ENCODE measurements at regions not wholly inside any gene's neighbourhood (a gene's known extent, or its start where the extent isn't known, plus 50 kb on each side); places are given as distances from the start of the nearest gene placed in this dataset.

DNA sequence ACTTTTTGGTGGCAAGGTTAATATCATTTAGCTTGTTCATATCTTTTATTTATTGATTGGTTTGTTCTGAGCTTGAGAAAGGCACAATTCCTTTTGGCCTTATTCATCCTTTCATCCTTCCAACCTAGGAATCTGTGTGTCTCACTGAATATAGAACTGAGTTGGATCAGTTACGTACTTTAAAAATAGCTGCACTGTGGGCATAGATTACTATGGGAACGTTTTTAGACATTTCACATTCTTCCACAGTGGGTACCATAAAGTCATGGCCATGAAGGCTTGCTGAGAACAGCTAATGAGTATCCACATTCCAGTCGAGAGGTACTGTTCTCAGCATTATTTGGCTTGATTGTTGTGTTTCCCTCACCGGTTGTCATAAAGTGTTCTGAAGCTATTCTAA is 217.0 kb upstream of the DKK2 start:
- no peak overlapping the region for H3K4me3 Mint-ChIP-seq
- H3K27me3 ChIP-seq (ENCODE audit: control insufficient read depth in 2 of 2, insufficient read depth in 2 of 2, low read length in 2 of 2), result no peaks in the 10 kb centered on the region
- intact Hi-C loops (cut with micrococcal nuclease), result no loop called here
- no peak overlapping the region for H3K27ac Mint-ChIP-seq
- no peaks in the 10 kb centered on the region for H3K9me3 ChIP-seq (ENCODE audit: control insufficient read depth in 2 of 3, low read length in 3 of 3)
- H3K27ac ChIP-seq (ENCODE audit: low read depth, low read length), result no peak overlapping the region
- no peaks in the 10 kb centered on the region for H3K36me3 ChIP-seq (ENCODE audit: control insufficient read depth in 2 of 3, insufficient read depth in 3 of 3, low read length in 3 of 3)
- no peaks in the 10 kb centered on the region for H3K4me1 Mint-ChIP-seq
- peaks cover 0 to 2% (median 0%) of the 10 kb centered on the region in 11 donors for H3K9me3 Mint-ChIP-seq
- no peak for ATAC-seq
- DNase-seq, result no peak
- no peaks in the 10 kb centered on the region for H3K4me1 ChIP-seq (ENCODE audit: control insufficient read depth in 2 of 2, insufficient read depth in 2 of 2, low read length in 2 of 2)
- H3K4me3 ChIP-seq (ENCODE audit: low read length), result no peak overlapping the region
- ChIA-PET POLR2A (no interaction called here), CTCF (no interaction called here)
- peaks cover 0 to 11% (median 4%) of the 10 kb centered on the region in 5 donors for H3K27me3 Mint-ChIP-seq
- no peaks in the 10 kb centered on the region for H3K36me3 Mint-ChIP-seq

DNA sequence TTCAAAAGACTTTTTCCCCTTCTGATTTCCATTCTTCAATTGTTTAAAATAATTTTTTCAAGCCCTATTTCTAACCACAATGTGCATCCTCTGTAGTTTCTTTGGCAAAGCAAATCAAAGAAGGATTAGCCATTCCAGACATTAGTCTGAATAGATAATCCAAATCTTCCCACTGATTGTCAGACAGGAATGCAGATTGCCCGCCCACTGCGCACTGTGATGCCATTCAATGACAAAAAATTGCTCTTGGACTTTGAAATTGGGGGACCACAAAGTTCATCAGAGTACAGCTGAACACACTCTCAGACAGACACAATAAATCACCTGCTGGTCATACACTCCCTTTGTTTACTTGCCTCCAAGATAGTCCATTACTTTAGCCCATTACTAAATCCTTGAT is 216.5 kb upstream of the DKK2 start:
- Histone ChIP-seq H3K36me3 (ENCODE audit: control insufficient read depth in 2 of 3, insufficient read depth in 3 of 3, low read length in 3 of 3) (no peaks in the 10 kb centered on the region), H3K4me1 (ENCODE audit: control insufficient read depth in 2 of 2, insufficient read depth in 2 of 2, low read length in 2 of 2) (no peaks in the 10 kb centered on the region), H3K4me3 (ENCODE audit: low read length) (no peak overlapping the region), H3K27me3 (ENCODE audit: control insufficient read depth in 2 of 2, insufficient read depth in 2 of 2, low read length in 2 of 2) (no peaks in the 10 kb centered on the region), H3K27ac (ENCODE audit: low read depth, low read length) (no peak overlapping the region), H3K9me3 (ENCODE audit: control insufficient read depth in 2 of 3, low read length in 3 of 3) (no peaks in the 10 kb centered on the region)
- Mint-ChIP-seq H3K27ac (no peak overlapping the region), H3K27me3 (peaks cover 0 to 11% (median 4%) of the 10 kb centered on the region in 5 donors), H3K4me3 (no peak overlapping the region), H3K4me1 (no peaks in the 10 kb centered on the region), H3K36me3 (no peaks in the 10 kb centered on the region), H3K9me3 (peaks cover 0 to 2% (median 0%) of the 10 kb centered on the region in 11 donors)
- CTCF ChIA-PET, result no interaction called here
- POLR2A ChIA-PET, result no interaction called here
- ATAC-seq (no peak), DNase-seq (no peak)
- intact Hi-C loops (cut with micrococcal nuclease), result no loop called here

DNA sequence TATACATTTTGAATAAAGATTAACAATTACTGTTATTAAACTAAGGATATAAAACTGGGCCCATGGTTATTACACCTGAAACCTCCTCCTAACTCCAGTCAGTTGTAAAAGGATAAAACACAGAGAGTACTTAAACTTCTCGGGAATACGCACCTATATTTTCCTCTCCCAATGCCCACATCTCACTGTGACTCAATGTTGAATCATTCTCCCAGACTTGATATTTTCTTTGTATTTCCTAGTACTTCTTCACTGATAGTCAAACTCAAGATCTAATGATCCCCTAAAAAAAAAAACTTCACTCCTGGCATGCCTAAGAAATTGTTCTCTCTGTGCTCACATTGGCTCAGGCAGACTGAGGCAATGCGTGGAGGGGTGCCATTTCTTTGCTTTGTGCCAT is 212.5 kb upstream of the DKK2 start:
- POLR2A ChIA-PET, result no interaction called here
- peaks cover 0 to 13% (median 0%) of the 10 kb centered on the region in 5 donors for H3K27me3 Mint-ChIP-seq
- H3K4me1 ChIP-seq (ENCODE audit: control insufficient read depth in 2 of 2, insufficient read depth in 2 of 2, low read length in 2 of 2), result no peaks in the 10 kb centered on the region
- no peaks in the 10 kb centered on the region for H3K27me3 ChIP-seq (ENCODE audit: control insufficient read depth in 2 of 2, insufficient read depth in 2 of 2, low read length in 2 of 2)
- no peaks in the 10 kb centered on the region for H3K36me3 Mint-ChIP-seq
- H3K4me3 Mint-ChIP-seq, result no peak overlapping the region
- no peaks in the 10 kb centered on the region for H3K36me3 ChIP-seq (ENCODE audit: control insufficient read depth in 2 of 3, insufficient read depth in 3 of 3, low read length in 3 of 3)
- CTCF ChIA-PET, result no interaction called here
- ATAC-seq (no peak), DNase-seq (no peak)
- no peaks in the 10 kb centered on the region for H3K9me3 ChIP-seq (ENCODE audit: control insufficient read depth in 2 of 3, low read length in 3 of 3)
- H3K27ac Mint-ChIP-seq, result no peak overlapping the region
- H3K4me1 Mint-ChIP-seq, result no peaks in the 10 kb centered on the region
- no peak overlapping the region for H3K4me3 ChIP-seq (ENCODE audit: low read length)
- intact Hi-C loops (cut with micrococcal nuclease), result no loop called here
- peaks cover 0 to 2% (median 0%) of the 10 kb centered on the region in 11 donors for H3K9me3 Mint-ChIP-seq
- no peak overlapping the region for H3K27ac ChIP-seq (ENCODE audit: low read depth, low read length)

DNA sequence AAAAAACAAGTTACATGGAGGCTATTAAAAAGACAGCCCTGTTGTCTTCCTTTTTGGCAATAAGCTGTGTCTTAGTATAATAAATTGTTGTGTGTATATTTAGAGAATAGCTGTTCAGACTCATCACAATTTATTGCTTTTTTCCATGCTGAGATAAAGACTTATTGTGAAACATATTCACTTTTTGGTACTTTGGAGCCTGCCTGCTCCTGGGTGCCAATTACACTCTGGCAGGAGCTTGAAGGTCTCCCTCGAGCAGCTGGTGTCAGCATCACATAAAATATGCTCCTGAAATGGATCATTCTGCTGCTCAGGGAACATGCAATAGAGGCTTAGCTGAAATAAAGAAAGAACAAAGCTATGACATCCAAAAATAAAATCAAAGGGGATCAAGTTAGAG is 211.6 kb upstream of the DKK2 start:
- Histone ChIP-seq H3K9me3 (ENCODE audit: control insufficient read depth in 2 of 3, low read length in 3 of 3) (no peaks in the 10 kb centered on the region), H3K4me1 (ENCODE audit: control insufficient read depth in 2 of 2, insufficient read depth in 2 of 2, low read length in 2 of 2) (no peaks in the 10 kb centered on the region), H3K4me3 (ENCODE audit: low read length) (no peak overlapping the region), H3K36me3 (ENCODE audit: control insufficient read depth in 2 of 3, insufficient read depth in 3 of 3, low read length in 3 of 3) (no peaks in the 10 kb centered on the region), H3K27me3 (ENCODE audit: control insufficient read depth in 2 of 2, insufficient read depth in 2 of 2, low read length in 2 of 2) (no peaks in the 10 kb centered on the region), H3K27ac (ENCODE audit: low read depth, low read length) (no peak overlapping the region)
- Mint-ChIP-seq H3K4me1 (no peaks in the 10 kb centered on the region), H3K27me3 (peaks cover 0 to 19% (median 0%) of the 10 kb centered on the region in 5 donors), H3K27ac (no peak overlapping the region), H3K4me3 (no peak overlapping the region), H3K36me3 (no peaks in the 10 kb centered on the region), H3K9me3 (peaks cover 0 to 2% (median 0%) of the 10 kb centered on the region in 11 donors)
- CTCF ChIA-PET, result no interaction called here
- POLR2A ChIA-PET, result no interaction called here
- no peak for ATAC-seq
- no peak for DNase-seq
- intact Hi-C loops (cut with micrococcal nuclease), result no loop called here

DNA sequence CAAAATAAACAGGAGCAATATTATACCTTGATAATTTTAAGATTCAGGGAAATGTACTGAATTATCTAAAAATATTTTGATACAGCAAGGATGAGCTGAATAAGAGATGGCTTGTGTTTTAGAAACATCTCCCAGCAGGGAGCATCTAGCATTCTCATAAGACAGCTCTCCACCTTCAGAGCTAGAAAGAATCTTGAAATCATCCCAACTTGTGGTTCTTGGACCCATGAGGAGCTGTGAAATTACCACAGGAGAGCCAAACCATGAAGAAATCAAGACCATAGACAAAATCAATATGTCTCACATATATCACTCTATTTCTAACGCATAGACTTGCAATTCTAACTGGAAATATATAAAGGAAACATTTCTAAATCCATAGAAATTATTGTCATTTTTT is 210.6 kb upstream of the DKK2 start:
- H3K4me1 Mint-ChIP-seq, result no peaks in the 10 kb centered on the region
- DNase-seq (no peak), ATAC-seq (no peak)
- H3K27me3 Mint-ChIP-seq, result peaks cover 0 to 19% (median 0%) of the 10 kb centered on the region in 5 donors
- peaks cover 0 to 2% (median 0%) of the 10 kb centered on the region in 11 donors for H3K9me3 Mint-ChIP-seq
- no peak overlapping the region for H3K27ac Mint-ChIP-seq
- Histone ChIP-seq H3K4me1 (ENCODE audit: control insufficient read depth in 2 of 2, insufficient read depth in 2 of 2, low read length in 2 of 2) (no peaks in the 10 kb centered on the region), H3K27me3 (ENCODE audit: control insufficient read depth in 2 of 2, insufficient read depth in 2 of 2, low read length in 2 of 2) (no peaks in the 10 kb centered on the region), H3K27ac (ENCODE audit: low read depth, low read length) (no peak overlapping the region), H3K9me3 (ENCODE audit: control insufficient read depth in 2 of 3, low read length in 3 of 3) (no peaks in the 10 kb centered on the region), H3K4me3 (ENCODE audit: low read length) (no peak overlapping the region), H3K36me3 (ENCODE audit: control insufficient read depth in 2 of 3, insufficient read depth in 3 of 3, low read length in 3 of 3) (no peaks in the 10 kb centered on the region)
- no peak overlapping the region for H3K4me3 Mint-ChIP-seq
- ChIA-PET CTCF (no interaction called here), POLR2A (no interaction called here)
- no peaks in the 10 kb centered on the region for H3K36me3 Mint-ChIP-seq
- intact Hi-C loops (cut with micrococcal nuclease), result no loop called here

DNA sequence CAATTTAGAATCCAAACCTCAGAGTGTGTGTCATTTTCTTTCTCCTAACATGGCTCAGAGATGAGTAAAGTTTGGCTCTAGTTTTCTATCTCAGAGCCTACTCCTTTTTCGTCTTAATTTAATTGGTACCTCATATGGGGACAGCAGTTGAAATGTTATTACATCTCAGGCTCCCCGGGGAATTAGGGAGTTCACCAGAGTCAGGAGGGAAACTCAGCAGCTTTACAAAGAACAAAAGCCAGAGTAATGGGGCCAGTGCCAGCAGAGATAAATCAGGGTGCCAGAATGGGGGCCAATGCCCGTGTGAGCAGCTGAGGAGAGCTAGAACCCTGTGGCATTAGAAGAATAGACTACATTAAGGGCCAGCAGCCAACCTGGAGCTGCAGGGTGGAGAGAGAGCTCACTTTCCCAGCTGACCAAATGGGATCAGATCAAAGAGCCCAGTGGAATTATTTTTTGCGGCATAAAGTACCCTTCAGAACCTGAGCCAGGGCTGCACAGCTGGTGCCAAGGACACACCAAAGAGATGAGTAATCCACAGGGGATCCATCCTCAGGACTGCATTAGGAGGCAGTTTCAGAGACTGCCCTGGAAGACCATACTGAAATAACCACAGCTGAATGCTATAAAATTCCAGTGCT is 207.1 kb upstream of the DKK2 start:
- ChIA-PET CTCF (no interaction called here), POLR2A (no interaction called here)
- no peaks in the 10 kb centered on the region for H3K9me3 ChIP-seq (ENCODE audit: control insufficient read depth in 2 of 3, low read length in 3 of 3)
- Mint-ChIP-seq H3K27ac (no peak overlapping the region), H3K27me3 (peaks cover 0 to 15% (median 0%) of the 10 kb centered on the region in 5 donors), H3K4me3 (no peak overlapping the region), H3K4me1 (no peaks in the 10 kb centered on the region), H3K36me3 (no peaks in the 10 kb centered on the region), H3K9me3 (no peaks in the 10 kb centered on the region)
- H3K4me1 ChIP-seq (ENCODE audit: control insufficient read depth in 2 of 2, insufficient read depth in 2 of 2, low read length in 2 of 2), result no peaks in the 10 kb centered on the region
- no peak for ATAC-seq
- no peaks in the 10 kb centered on the region for H3K27me3 ChIP-seq (ENCODE audit: control insufficient read depth in 2 of 2, insufficient read depth in 2 of 2, low read length in 2 of 2)
- H3K27ac ChIP-seq (ENCODE audit: low read depth, low read length), result no peak overlapping the region
- H3K36me3 ChIP-seq (ENCODE audit: control insufficient read depth in 2 of 3, insufficient read depth in 3 of 3, low read length in 3 of 3), result no peaks in the 10 kb centered on the region
- no peak for DNase-seq
- H3K4me3 ChIP-seq (ENCODE audit: low read length), result no peak overlapping the region
- intact Hi-C loops (cut with micrococcal nuclease), result no loop called here

DNA sequence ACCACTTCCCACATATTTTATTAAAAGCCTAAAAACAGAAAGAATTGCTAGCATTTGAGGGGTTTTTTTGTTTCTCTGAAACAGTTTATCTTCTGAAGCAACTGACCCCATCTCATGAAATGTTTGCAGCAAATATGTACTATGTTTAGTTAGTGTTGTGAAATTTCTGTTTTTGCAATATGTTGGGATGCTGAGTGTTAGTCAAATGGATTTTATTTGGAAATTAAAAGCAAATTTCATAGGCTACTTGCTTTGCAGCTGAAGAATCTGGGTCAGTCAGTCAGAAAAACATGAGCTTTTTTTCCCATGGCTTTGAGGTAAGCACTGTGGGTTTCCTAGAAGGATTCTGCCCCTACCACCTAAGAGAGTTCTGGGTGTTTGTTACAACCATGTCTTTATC is 184.9 kb upstream of the DKK2 start:
- CTCF ChIA-PET, result no interaction called here
- no peak for DNase-seq
- peaks cover 0 to 6% (median 0%) of the 10 kb centered on the region in 5 donors for H3K27me3 Mint-ChIP-seq
- no peaks in the 10 kb centered on the region for H3K36me3 Mint-ChIP-seq
- POLR2A ChIA-PET, result no interaction called here
- ATAC-seq, result no peak
- Histone ChIP-seq H3K36me3 (ENCODE audit: control insufficient read depth in 2 of 3, insufficient read depth in 3 of 3, low read length in 3 of 3) (no peaks in the 10 kb centered on the region), H3K4me3 (ENCODE audit: low read length) (no peak overlapping the region), H3K27me3 (ENCODE audit: control insufficient read depth in 2 of 2, insufficient read depth in 2 of 2, low read length in 2 of 2) (no peaks in the 10 kb centered on the region), H3K27ac (ENCODE audit: low read depth, low read length) (no peak overlapping the region), H3K9me3 (ENCODE audit: control insufficient read depth in 2 of 3, low read length in 3 of 3) (no peaks in the 10 kb centered on the region), H3K4me1 (ENCODE audit: control insufficient read depth in 2 of 2, insufficient read depth in 2 of 2, low read length in 2 of 2) (no peaks in the 10 kb centered on the region)
- intact Hi-C loops (cut with micrococcal nuclease), result no loop called here
- no peaks in the 10 kb centered on the region for H3K4me1 Mint-ChIP-seq
- no peak overlapping the region for H3K27ac Mint-ChIP-seq
- H3K4me3 Mint-ChIP-seq, result no peak overlapping the region
- peaks cover 0 to 11% (median 0%) of the 10 kb centered on the region in 11 donors for H3K9me3 Mint-ChIP-seq
